ENCODE measurements at regions not wholly inside any gene's neighbourhood (a gene's known extent, or its start where the extent isn't known, plus 50 kb on each side); places are given as distances from the start of the nearest gene placed in this dataset.
A peak's percentile ranks its signal among the peaks of the same experiment; 100 is the strongest.

DNA sequence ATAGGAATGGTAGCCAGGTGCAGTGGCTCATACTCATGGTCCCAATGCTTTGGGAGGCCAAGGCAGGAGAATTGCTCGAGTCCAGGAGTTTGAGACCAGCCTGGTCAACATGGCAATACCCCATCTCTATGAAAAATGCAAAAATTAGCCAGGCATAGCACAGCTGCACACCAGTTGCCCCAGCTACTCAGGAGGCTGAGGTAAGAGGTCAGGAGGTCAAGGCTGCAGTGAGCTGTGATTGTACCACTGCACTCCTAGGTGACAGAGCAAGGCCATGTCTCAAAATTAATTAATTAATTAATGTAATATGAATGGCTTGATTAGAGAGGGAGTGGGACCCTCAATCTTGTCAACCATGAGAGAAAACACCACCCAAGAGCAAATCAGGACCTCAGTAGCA lies 198.7 kb upstream of the DUSP10 start (continued):
- no peak for TF ChIP-seq ZIC2 (tag by site-specific recombination; IDR thresholded peaks at IDR 0.05)

DNA sequence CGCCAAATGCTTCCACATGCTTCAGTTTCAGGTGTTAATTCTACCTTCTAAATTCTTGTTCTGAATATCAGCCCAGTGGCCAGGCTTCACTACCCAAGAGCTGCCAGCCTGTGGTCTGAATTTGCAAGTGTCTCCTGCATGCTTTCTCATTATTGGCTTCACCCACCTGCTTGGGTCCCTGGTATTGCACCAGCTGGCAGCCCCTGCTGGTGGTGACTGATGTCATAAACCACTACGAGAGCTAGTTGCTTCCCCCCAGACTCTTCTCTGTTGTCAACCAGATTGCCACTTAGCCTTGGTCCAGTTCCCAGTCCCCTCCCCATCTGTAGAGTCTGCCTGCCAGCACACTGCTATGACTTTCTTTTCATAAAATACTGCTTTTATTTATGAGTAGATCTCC lies 197.7 kb upstream of the DUSP10 start:
- no peaks in the 10 kb centered on the region for H3K36me3 ChIP-seq (ENCODE audit: control insufficient read depth in 2 of 2, insufficient read depth in 1 of 2, low read length in 2 of 2)
- TF ChIP-seq ZIC2 (tag by site-specific recombination; IDR thresholded peaks at IDR 0.05), result peak; percentile 10; the same call in 1 of the 2 replicates
- TF ChIP-seq, protein P1, sequence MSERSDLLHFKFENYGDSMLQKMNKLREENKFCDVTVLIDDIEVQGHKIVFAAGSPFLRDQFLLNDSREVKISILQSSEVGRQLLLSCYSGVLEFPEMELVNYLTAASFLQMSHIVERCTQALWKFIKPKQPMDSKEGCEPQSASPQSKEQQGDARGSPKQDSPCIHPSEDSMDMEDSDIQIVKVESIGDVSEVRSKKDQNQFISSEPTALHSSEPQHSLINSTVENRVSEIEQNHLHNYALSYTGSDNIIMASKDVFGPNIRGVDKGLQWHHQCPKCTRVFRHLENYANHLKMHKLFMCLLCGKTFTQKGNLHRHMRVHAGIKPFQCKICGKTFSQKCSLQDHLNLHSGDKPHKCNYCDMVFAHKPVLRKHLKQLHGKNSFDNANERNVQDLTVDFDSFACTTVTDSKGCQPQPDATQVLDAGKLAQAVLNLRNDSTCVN (tag by site-specific recombination; optimal IDR thresholded peaks at IDR 0.05), result no peak
- no peak overlapping the region for H3K4me3 ChIP-seq (ENCODE audit: low read depth, low read length)
- H3K27ac ChIP-seq (ENCODE audit: extremely low read depth, low read depth, low read length), result no peak overlapping the region
- H3K9me3 ChIP-seq (ENCODE audit: control insufficient read depth, insufficient read depth, low read depth, low read length), result no peaks in the 10 kb centered on the region
- POLR2A ChIA-PET, result no interaction called here
- no peaks in the 10 kb centered on the region for H3K4me1 ChIP-seq (ENCODE audit: control insufficient read depth, insufficient read depth, low read length)
- CTCF ChIA-PET, result no interaction called here

DNA sequence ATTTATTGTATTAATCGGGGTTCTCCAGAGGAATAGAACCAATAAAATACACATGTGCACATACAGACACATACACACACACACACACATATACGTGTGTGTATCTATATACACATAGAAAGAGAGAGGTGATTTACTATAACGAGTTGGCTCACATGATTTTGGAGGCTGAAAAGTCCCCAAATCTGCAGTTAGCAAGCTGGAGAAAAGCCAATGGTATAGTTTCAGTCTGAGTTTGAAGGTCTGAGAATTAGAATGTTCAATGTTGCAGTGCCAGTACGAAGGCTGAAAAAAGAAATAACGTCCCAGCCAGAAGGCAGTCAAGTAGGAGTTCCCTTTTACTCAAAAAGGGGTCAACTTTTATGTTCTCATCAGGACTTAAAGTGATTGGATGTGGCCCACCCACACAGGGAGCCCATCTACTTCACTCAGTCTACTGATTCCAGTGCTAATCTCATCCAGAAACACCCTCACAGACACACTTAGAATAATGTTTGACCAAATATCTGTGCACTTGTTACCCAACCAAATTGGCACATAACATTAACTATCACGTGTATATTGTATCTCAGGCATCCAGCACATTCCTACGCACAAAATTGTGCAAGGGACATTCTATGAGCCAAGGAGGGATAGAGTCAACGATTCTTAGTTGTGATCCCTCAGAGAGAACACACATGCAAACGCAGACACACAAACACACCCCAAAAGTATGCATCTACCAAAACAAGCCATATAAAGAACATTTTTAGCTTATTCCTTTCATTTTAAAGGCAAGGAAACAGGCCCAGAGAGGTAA lies 195.5 kb upstream of the DUSP10 start:
- Histone ChIP-seq H3K4me3 (ENCODE audit: low read depth, low read length) (no peak overlapping the region), H3K36me3 (ENCODE audit: control insufficient read depth in 2 of 2, insufficient read depth in 1 of 2, low read length in 2 of 2) (no peaks in the 10 kb centered on the region), H3K9me3 (ENCODE audit: control insufficient read depth, insufficient read depth, low read depth, low read length) (no peaks in the 10 kb centered on the region), H3K27ac (ENCODE audit: extremely low read depth, low read depth, low read length) (no peak overlapping the region), H3K4me1 (ENCODE audit: control insufficient read depth, insufficient read depth, low read length) (no peaks in the 10 kb centered on the region)
- no peak for TF ChIP-seq ZNF10 (tag by site-specific recombination; IDR thresholded peaks at IDR 0.05)
- TF ChIP-seq ZFHX2 (tag by site-specific recombination; conservative IDR thresholded peaks at IDR 0.05), result no peak
- no peak for TF ChIP-seq ZNF132 (tag by site-specific recombination; IDR thresholded peaks at IDR 0.05; ENCODE audit: borderline replicate concordance)
- no peak for TF ChIP-seq GFI1B (tag by site-specific recombination; IDR thresholded peaks at IDR 0.05)
- TF ChIP-seq ZEB2 (tag by site-specific recombination; IDR thresholded peaks at IDR 0.05), result no peak
- no peak for TF ChIP-seq KLF10 (tag by site-specific recombination; IDR thresholded peaks at IDR 0.05)
- TF ChIP-seq, protein P2, sequence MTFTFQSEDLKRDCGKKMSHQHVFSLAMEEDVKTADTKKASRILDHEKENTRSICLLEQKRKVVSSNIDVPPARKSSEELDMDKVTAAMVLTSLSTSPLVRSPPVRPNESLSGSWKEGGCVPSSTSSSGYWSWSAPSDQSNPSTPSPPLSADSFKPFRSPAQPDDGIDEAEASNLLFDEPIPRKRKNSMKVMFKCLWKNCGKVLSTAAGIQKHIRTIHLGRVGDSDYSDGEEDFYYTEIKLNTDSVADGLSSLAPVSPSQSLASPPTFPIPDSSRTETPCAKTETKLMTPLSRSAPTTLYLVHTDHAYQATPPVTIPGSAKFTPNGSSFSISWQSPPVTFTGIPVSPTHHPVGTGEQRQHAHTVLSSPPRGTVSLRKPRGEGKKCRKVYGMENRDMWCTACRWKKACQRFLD (tag by site-specific recombination; IDR thresholded peaks at IDR 0.05), result no peak
- TF ChIP-seq ZXDB (tag by site-specific recombination; IDR thresholded peaks at IDR 0.05), result no peak
- TF ChIP-seq ZNF837 (tag by site-specific recombination; IDR thresholded peaks at IDR 0.05), result no peak
- TF ChIP-seq BCL11A (tag by site-specific recombination; IDR thresholded peaks at IDR 0.05; ENCODE audit: low read depth), result no peak
- TF ChIP-seq SETDB1 (IDR thresholded peaks at IDR 0.05; ENCODE audit: insufficient read length, low read length), result no peak
- no peak for TF ChIP-seq KLF16 (tag by site-specific recombination; IDR thresholded peaks at IDR 0.05)
- ChIA-PET POLR2A (no interaction called here), CTCF (no interaction called here)

DNA sequence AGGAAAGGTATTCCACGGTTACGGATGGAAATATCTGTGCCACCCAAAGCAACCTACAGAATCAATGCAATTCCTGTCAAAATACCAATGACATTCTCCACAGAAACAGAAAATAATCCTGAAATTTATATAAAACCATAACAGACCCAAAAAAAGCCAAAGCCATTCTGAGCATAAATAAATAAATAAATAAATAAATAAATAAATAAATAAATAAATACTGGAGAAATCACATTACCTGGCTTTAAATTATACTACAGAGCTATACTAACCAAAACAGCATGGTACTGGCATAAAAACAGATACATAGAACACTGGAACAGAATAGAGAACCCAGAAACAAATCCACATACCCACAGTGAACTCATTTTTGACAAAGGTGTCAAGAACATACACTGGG lies 191.9 kb upstream of the DUSP10 start:
- no peak overlapping the region for H3K27ac ChIP-seq (ENCODE audit: extremely low read depth, low read depth, low read length)
- ChIA-PET CTCF (interaction anchor here (0.6 kb wide), 1 partner anchor 63 kb away, joined by 3 read pairs; no protein-coding TSS in a partner anchor), POLR2A (no interaction called here)
- H3K9me3 ChIP-seq (ENCODE audit: control insufficient read depth, insufficient read depth, low read depth, low read length), result no peaks in the 10 kb centered on the region
- H3K4me1 ChIP-seq (ENCODE audit: control insufficient read depth, insufficient read depth, low read length), result no peaks in the 10 kb centered on the region
- H3K4me3 ChIP-seq (ENCODE audit: low read depth, low read length), result no peak overlapping the region
- no peaks in the 10 kb centered on the region for H3K36me3 ChIP-seq (ENCODE audit: control insufficient read depth in 2 of 2, insufficient read depth in 1 of 2, low read length in 2 of 2)
- TF ChIP-seq ZFHX2 (tag by site-specific recombination; conservative IDR thresholded peaks at IDR 0.05), result no peak
- TF ChIP-seq, protein P3, sequence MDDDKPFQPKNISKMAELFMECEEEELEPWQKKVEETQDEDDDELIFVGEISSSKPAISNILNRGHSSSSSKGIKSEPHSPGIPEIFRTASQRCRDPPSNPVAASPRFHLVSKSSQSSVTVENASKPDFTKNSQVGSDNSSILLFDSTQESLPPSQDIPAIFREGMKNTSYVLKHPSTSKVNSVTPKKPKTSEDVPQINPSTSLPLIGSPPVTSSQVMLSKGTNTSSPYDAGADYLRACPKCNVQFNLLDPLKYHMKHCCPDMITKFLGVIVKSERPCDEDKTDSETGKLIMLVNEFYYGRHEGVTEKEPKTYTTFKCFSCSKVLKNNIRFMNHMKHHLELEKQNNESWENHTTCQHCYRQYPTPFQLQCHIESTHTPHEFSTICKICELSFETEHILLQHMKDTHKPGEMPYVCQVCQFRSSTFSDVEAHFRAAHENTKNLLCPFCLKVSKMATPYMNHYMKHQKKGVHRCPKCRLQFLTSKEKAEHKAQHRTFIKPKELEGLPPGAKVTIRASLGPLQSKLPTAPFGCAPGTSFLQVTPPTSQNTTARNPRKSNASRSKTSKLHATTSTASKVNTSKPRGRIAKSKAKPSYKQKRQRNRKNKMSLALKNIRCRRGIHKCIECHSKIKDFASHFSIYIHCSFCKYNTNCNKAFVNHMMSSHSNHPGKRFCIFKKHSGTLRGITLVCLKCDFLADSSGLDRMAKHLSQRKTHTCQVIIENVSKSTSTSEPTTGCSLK (tag by site-specific recombination; IDR thresholded peaks at IDR 0.05), result no peak
- TF ChIP-seq SETDB1 (IDR thresholded peaks at IDR 0.05; ENCODE audit: insufficient read length, low read length), result no peak
- TF ChIP-seq ZNF623 (tag by site-specific recombination; IDR thresholded peaks at IDR 0.05), result peak; percentile 33; the same call in 1 of the 2 replicates
- TF ChIP-seq ZXDB (tag by site-specific recombination; IDR thresholded peaks at IDR 0.05), result peak; percentile 35; the same call in 1 of the 2 replicates
- no peak for TF ChIP-seq ZNF202 (tag by site-specific recombination; IDR thresholded peaks at IDR 0.05; ENCODE audit: borderline replicate concordance)
- TF ChIP-seq, protein P4, sequence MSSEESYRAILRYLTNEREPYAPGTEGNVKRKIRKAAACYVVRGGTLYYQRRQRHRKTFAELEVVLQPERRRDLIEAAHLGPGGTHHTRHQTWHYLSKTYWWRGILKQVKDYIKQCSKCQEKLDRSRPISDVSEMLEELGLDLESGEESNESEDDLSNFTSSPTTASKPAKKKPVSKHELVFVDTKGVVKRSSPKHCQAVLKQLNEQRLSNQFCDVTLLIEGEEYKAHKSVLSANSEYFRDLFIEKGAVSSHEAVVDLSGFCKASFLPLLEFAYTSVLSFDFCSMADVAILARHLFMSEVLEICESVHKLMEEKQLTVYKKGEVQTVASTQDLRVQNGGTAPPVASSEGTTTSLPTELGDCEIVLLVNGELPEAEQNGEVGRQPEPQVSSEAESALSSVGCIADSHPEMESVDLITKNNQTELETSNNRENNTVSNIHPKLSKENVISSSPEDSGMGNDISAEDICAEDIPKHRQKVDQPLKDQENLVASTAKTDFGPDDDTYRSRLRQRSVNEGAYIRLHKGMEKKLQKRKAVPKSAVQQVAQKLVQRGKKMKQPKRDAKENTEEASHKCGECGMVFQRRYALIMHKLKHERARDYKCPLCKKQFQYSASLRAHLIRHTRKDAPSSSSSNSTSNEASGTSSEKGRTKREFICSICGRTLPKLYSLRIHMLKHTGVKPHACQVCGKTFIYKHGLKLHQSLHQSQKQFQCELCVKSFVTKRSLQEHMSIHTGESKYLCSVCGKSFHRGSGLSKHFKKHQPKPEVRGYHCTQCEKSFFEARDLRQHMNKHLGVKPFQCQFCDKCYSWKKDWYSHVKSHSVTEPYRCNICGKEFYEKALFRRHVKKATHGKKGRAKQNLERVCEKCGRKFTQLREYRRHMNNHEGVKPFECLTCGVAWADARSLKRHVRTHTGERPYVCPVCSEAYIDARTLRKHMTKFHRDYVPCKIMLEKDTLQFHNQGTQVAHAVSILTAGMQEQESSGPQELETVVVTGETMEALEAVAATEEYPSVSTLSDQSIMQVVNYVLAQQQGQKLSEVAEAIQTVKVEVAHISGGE (tag by site-specific recombination; conservative IDR thresholded peaks at IDR 0.05; ENCODE audit: low read depth), result peak; percentile 54
- peak; percentile 41; the same call in 1 of the 2 replicates for TF ChIP-seq ZBTB8A (tag by site-specific recombination; IDR thresholded peaks at IDR 0.05)

Data from HEK293 (cell line).